Endodermal cell (in vitro differentiated cells): ENCODE measurements at regions not wholly inside any gene's neighbourhood (a gene's known extent, or its start where the extent isn't known, plus 50 kb on each side); places are given as distances from the start of the nearest gene placed in this dataset.
A peak's percentile ranks its signal among the peaks of the same experiment; 100 is the strongest.

Experiments
- DNase-seq: peaks from one replicate; pipeline ENCODE4 v3.0.0-alpha.2; 2017
- H3K27ac ChIP-seq: 2 replicates; pipeline ENCODE4 v1.5.1; 2013; ENCODE audit warnings: mild to moderate bottlenecking, low read depth, low read length, moderate library complexity
- H3K27me3 ChIP-seq: 2 replicates; pipeline ENCODE4 v1.6.1; 2013; ENCODE audit warnings: mild to moderate bottlenecking, low read length, moderate library complexity; ENCODE audit not compliant: insufficient read depth, control insufficient read depth, poor library complexity, severe bottlenecking
- H3K36me3 ChIP-seq: 2 replicates; pipeline ENCODE4 v1.7.0; 2013; ENCODE audit warnings: mild to moderate bottlenecking, low read length, moderate library complexity; ENCODE audit not compliant: control insufficient read depth, insufficient read depth
- H3K4me1 ChIP-seq: one replicate; pipeline ENCODE4 v1.7.0; 2013; ENCODE audit warnings: low read length; ENCODE audit not compliant: control insufficient read depth, insufficient read depth
- H3K4me3 ChIP-seq: 2 replicates; pipeline ENCODE4 v1.5.1; 2013; ENCODE audit warnings: mild to moderate bottlenecking, low read length, moderate library complexity
- H3K9ac ChIP-seq: 2 replicates; pipeline ENCODE4 v1.6.1; 2013; ENCODE audit warnings: mild to moderate bottlenecking, low read length, moderate library complexity; ENCODE audit not compliant: poor library complexity, severe bottlenecking; ENCODE audit errors: extremely low read depth
- H3K9me3 ChIP-seq: 2 replicates; pipeline ENCODE4 v1.6.1; 2013; ENCODE audit warnings: mild to moderate bottlenecking, low read length, moderate library complexity; ENCODE audit not compliant: control insufficient read depth
- H3K27ac Mint-ChIP-seq: 2 replicates; pipeline ENCODE4 v1.8.0; 2020; ENCODE audit warnings: mixed read lengths
- H3K27me3 Mint-ChIP-seq: 2 replicates; pipeline ENCODE4 v1.8.0; 2021; ENCODE audit warnings: mild to moderate bottlenecking, mixed read lengths; ENCODE audit not compliant: insufficient read depth
- H3K36me3 Mint-ChIP-seq: 2 replicates; pipeline ENCODE4 v1.8.0; 2020; ENCODE audit warnings: low read depth, mixed read lengths
- H3K4me1 Mint-ChIP-seq: 2 replicates; pipeline ENCODE4 v1.8.0; 2020; ENCODE audit warnings: mixed read lengths
- H3K4me3 Mint-ChIP-seq: 2 replicates; pipeline ENCODE4 v1.8.0; 2020; ENCODE audit warnings: mild to moderate bottlenecking, moderate library complexity, mixed read lengths
- H3K9me3 Mint-ChIP-seq: 2 replicates; pipeline ENCODE4 v1.8.0; 2020; ENCODE audit warnings: mild to moderate bottlenecking, mixed read lengths
- CTCF ChIP-seq: fragments of 200-600 bp; sonication (generic); conservative IDR thresholded peaks from 2 replicates; pipeline ENCODE4 v1.5.0; 2021; ENCODE audit warnings: antibody characterized with exemption, mild to moderate bottlenecking
- WGBS, 2 experiments: methylation state at CpG; one replicate each; pipeline versions ENCODE4 v1.1.5 to v1.1.7; 2013; ENCODE audit warnings: missing lambda C conversion rate in 2 of 2, mixed read lengths in 1 of 2; ENCODE audit not compliant: insufficient coverage in 1 of 2, insufficient read length in 1 of 2; 5-methylcytosine and 5-hydroxymethylcytosine counted together

GRCh38 chr4:114358901-114359300 is 239.7 kb upstream of the UGT8 start:
- Mint-ChIP-seq H3K4me3 (no peak overlapping the region), H3K9me3 (peaks cover 7% of the 10 kb centered on the region), H3K27me3 (no peaks in the 10 kb centered on the region), H3K36me3 (no peaks in the 10 kb centered on the region), H3K4me1 (no peaks in the 10 kb centered on the region), H3K27ac (no peak overlapping the region)
- H3K9ac ChIP-seq: no peak overlapping the region
- no peaks in the 10 kb centered on the region for H3K36me3 ChIP-seq
- H3K27ac ChIP-seq: no peak overlapping the region
- DNase-seq: no peak
- no peak overlapping the region for H3K4me3 ChIP-seq
- H3K4me1 ChIP-seq: no peaks in the 10 kb centered on the region
- H3K9me3 ChIP-seq: no peaks in the 10 kb centered on the region
- TF ChIP-seq CTCF: no peak
- H3K27me3 ChIP-seq: no peaks in the 10 kb centered on the region

GRCh38 chr4:114361249-114361648 is 237.4 kb upstream of the UGT8 start:
- no peak overlapping the region for H3K4me3 ChIP-seq
- H3K9ac ChIP-seq: no peak overlapping the region
- no peak overlapping the region for H3K27ac Mint-ChIP-seq
- H3K27ac ChIP-seq: no peak overlapping the region
- H3K9me3 ChIP-seq: no peaks in the 10 kb centered on the region
- H3K27me3 Mint-ChIP-seq: no peaks in the 10 kb centered on the region
- TF ChIP-seq CTCF: no peak
- no peaks in the 10 kb centered on the region for H3K36me3 ChIP-seq
- H3K9me3 Mint-ChIP-seq: no peaks in the 10 kb centered on the region
- no peaks in the 10 kb centered on the region for H3K36me3 Mint-ChIP-seq
- WGBS, 2 experiments: 49 to 83% methylated on average over 1 to 3 of the region's 3 CpGs
- DNase-seq: no peak
- H3K4me3 Mint-ChIP-seq: no peak overlapping the region
- no peaks in the 10 kb centered on the region for H3K4me1 ChIP-seq
- peaks cover 6% of the 10 kb centered on the region for H3K4me1 Mint-ChIP-seq
- H3K27me3 ChIP-seq: no peaks in the 10 kb centered on the region

GRCh38 chr4:114364857-114365256 is 233.8 kb upstream of the UGT8 start:
- peak overlapping the region; percentile 71 for H3K27ac Mint-ChIP-seq
- DNase-seq: peak; percentile 55

More at GRCh38 chr4:114364857-114365256, 233.8 kb upstream of the UGT8 start:
- WGBS, 2 experiments: 90% methylated on average over 1 of the region's 1 CpG; no CpG with 5 or more reads in 1 of the 2 experiments
- H3K27ac ChIP-seq: no peak overlapping the region
- H3K4me3 ChIP-seq: no peak overlapping the region
- Mint-ChIP-seq H3K4me1 (peaks cover 10% of the 10 kb centered on the region), H3K36me3 (no peaks in the 10 kb centered on the region), H3K27me3 (no peaks in the 10 kb centered on the region), H3K9me3 (no peaks in the 10 kb centered on the region), H3K4me3 (no peak overlapping the region)
- no peaks in the 10 kb centered on the region for H3K9me3 ChIP-seq
- no peaks in the 10 kb centered on the region for H3K36me3 ChIP-seq
- no peaks in the 10 kb centered on the region for H3K4me1 ChIP-seq
- no peak for TF ChIP-seq CTCF
- no peaks in the 10 kb centered on the region for H3K27me3 ChIP-seq
- H3K9ac ChIP-seq: no peak overlapping the region
